WERI-Rb-1 (cell line): ENCODE measurements at regions not wholly inside any gene's neighbourhood (a gene's known extent, or its start where the extent isn't known, plus 50 kb on each side); places are given as distances from the start of the nearest gene placed in this dataset.

Experiments used
- DNase-seq: peaks from one replicate; pipeline ENCODE4 v3.0.0-alpha.2; 2020
- H3K27ac ChIP-seq: fragments of 250-450 bp; sonication (Bioruptor Pico); 2 replicates; pipeline ENCODE4 v1.5.1; 2020; ENCODE audit warnings: mild to moderate bottlenecking, moderate library complexity
- H3K27me3 ChIP-seq: fragments of 250-450 bp; sonication (Bioruptor Pico); 2 replicates; pipeline ENCODE4 v1.5.1; 2021; ENCODE audit warnings: mild to moderate bottlenecking, low read depth, moderate library complexity; ENCODE audit not compliant: insufficient read depth, severe bottlenecking
- H3K36me3 ChIP-seq: fragments of 250-450 bp; sonication (Bioruptor Pico); 2 replicates; pipeline ENCODE4 v1.5.1; 2020; ENCODE audit warnings: mild to moderate bottlenecking, moderate library complexity
- H3K4me3 ChIP-seq: 2 replicates; pipeline ENCODE4 v1.5.1; 2011; ENCODE audit warnings: low read depth, mild to moderate bottlenecking, control low read depth, low read length
- H3K9me3 ChIP-seq: fragments of 250-450 bp; sonication (Bioruptor Pico); 2 replicates; pipeline ENCODE4 v1.5.1; 2021; ENCODE audit warnings: mild to moderate bottlenecking, moderate library complexity; ENCODE audit not compliant: severe bottlenecking
- TF ChIP-seq, protein P1 (sequence below): IDR thresholded peaks from 2 replicates; pipeline ENCODE4 v1.5.1; 2011; ENCODE audit warnings: low read depth, mild to moderate bottlenecking, control low read depth, inconsistent platforms, low read length

DNA sequence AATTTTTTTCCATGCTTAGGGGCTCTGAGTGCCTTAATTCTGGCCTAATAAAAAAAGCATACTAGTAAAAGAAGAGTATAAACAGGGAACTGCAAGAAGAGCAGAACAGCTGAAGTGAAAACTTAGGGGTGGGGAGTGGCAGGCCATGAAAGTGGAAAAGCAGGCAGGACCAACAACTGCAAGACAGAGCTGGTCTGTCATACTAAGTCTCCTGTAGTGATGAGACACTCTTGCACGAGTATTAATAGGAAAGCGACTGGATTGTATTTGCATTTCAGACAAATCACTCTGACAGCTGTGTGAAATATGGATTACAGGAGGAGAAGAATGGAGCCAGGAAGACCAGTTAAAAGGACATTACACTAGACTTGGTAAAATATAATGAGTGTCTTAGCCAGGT lies 449.9 kb downstream of the NUF2 start:
- TF ChIP-seq, protein P1, sequence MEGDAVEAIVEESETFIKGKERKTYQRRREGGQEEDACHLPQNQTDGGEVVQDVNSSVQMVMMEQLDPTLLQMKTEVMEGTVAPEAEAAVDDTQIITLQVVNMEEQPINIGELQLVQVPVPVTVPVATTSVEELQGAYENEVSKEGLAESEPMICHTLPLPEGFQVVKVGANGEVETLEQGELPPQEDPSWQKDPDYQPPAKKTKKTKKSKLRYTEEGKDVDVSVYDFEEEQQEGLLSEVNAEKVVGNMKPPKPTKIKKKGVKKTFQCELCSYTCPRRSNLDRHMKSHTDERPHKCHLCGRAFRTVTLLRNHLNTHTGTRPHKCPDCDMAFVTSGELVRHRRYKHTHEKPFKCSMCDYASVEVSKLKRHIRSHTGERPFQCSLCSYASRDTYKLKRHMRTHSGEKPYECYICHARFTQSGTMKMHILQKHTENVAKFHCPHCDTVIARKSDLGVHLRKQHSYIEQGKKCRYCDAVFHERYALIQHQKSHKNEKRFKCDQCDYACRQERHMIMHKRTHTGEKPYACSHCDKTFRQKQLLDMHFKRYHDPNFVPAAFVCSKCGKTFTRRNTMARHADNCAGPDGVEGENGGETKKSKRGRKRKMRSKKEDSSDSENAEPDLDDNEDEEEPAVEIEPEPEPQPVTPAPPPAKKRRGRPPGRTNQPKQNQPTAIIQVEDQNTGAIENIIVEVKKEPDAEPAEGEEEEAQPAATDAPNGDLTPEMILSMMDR = no peak
- Histone ChIP-seq H3K27me3 (no peaks in the 10 kb centered on the region), H3K36me3 (no peaks in the 10 kb centered on the region), H3K27ac (no peak overlapping the region), H3K4me3 (no peak overlapping the region), H3K9me3 (no peaks in the 10 kb centered on the region)
- no peak for DNase-seq

DNA sequence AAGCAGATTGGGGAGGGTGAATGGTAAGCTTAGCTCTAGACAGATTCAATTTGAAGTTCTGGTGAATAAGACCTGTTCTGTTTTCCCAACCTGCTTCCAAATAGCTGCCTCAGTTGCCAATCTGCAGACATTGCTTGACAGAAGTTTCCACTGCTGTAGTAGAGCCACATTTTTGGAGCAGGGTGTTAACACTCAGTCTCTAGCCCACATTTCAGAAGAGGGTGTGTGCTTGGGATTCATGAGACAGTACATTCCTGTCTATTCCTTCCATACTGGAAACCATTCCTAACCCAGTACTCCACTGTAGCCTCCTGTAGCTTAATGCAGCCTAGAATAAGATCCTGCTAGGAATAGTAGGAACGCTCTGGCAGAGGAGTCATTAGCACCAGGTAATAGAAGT lies 450.5 kb downstream of the NUF2 start:
- TF ChIP-seq, protein P1 = no peak
- Histone ChIP-seq H3K27ac (no peak overlapping the region), H3K4me3 (no peak overlapping the region), H3K36me3 (no peaks in the 10 kb centered on the region), H3K27me3 (no peaks in the 10 kb centered on the region), H3K9me3 (no peaks in the 10 kb centered on the region)
- no peak for DNase-seq

DNA sequence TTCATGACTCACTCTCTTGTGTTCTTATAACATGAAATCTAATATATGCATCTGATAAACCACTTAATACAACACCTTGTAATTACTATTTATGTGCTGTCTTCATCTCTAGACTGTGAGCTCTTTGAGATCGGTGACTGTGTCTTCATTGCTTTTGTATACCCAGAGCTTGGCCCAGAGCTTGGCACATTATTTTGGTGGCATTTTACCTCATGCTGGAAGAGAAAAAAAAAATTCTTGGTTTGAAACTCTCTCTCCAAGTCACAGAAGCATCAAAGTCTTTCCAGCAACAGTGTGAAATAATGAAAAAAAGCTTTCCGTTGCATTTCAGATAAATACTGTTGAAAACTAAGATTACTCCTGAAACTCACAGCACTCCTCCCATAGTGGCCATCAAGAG lies 451.6 kb downstream of the NUF2 start:
- TF ChIP-seq, protein P1 = no peak
- no peaks in the 10 kb centered on the region for H3K36me3 ChIP-seq
- H3K4me3 ChIP-seq = no peak overlapping the region
- H3K27ac ChIP-seq = no peak overlapping the region
- peaks cover 3% of the 10 kb centered on the region for H3K9me3 ChIP-seq
- no peak for DNase-seq
- H3K27me3 ChIP-seq = no peaks in the 10 kb centered on the region

DNA sequence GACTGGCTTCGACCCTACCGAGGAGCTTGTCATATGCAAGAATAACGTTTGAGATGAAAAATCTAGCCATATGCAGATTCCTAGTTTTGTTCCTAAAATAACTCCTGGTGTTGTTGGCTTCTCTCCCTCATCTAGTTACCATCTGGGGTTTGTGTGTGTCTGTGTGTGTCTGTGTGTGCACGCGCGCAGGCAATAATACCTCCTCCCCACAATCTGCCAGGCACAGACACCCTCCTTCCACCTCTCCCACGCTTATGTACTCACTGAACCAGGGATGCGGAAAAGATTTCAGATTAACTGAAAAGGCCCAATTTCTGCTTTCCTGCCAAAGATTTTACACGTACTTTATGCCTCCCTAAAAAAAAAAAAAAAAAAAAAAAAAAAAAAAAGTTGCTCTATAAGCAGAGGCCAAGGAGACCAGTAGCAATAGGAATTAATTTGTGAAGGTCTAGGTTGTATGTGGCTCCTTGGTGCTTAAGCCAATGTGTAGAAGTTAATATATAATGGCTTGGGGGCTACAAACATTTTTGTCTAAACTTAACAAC lies 452.7 kb downstream of the NUF2 start:
- peaks cover 4% of the 10 kb centered on the region for H3K9me3 ChIP-seq
- TF ChIP-seq, protein P1 = no peak
- H3K4me3 ChIP-seq = no peak overlapping the region
- no peaks in the 10 kb centered on the region for H3K36me3 ChIP-seq
- no peak for DNase-seq
- H3K27ac ChIP-seq = no peak overlapping the region
- H3K27me3 ChIP-seq = no peaks in the 10 kb centered on the region

DNA sequence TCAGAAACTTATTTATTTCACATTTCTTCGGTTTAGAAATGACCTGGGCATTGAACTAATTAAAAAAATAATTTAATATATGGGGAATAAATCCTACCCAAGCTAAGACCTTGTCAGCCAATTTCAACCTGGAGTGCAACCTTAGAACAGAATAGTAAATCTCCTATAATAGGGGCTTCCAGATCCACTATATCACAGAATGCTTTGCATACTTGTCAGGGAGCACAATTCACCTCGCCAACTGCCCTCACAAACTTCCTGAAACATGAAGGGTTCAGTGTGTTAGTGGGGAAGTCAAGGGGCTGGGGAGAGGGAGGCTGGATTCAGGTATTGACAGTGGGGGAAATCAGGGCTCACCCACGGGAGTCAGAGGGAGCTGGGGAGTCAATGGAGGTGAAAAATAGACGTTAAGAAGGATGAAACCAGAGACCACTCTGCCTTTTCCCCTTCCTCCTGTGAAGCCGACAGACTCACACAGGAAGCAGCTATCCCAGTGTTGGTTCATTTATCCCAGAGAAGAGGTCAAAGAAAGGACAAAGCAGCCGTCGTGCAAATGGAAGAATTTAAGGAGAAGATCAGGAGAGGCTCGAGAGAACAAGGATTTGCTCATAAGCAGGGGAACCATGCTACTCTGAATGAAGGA lies 453.3 kb downstream of the NUF2 start:
- Histone ChIP-seq H3K4me3 (no peak overlapping the region), H3K9me3 (peaks cover 4% of the 10 kb centered on the region), H3K27me3 (no peaks in the 10 kb centered on the region), H3K27ac (no peak overlapping the region), H3K36me3 (no peaks in the 10 kb centered on the region)
- DNase-seq = no peak
- TF ChIP-seq, protein P1 = no peak

DNA sequence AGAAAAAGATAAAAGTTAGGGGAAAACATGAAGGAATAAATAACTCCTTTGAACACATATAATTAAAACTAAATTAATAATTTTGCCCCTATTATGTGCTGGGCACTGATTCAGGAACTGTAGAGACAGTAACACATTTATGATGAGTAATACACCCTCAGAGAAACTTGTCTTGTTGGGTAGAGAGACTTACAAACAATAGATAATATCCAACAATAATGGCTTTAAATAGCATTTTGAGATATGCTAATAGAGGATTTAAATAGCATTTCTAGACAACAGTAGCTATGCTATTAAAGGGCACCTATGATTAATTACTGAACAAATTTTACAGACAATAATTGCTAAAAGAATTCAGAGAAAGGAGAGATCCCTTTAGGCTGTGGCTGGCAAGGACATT lies 455.5 kb downstream of the NUF2 start:
- TF ChIP-seq, protein P1 = no peak
- DNase-seq = no peak
- Histone ChIP-seq H3K9me3 (peaks cover 16% of the 10 kb centered on the region), H3K36me3 (no peaks in the 10 kb centered on the region), H3K4me3 (no peak overlapping the region), H3K27me3 (no peaks in the 10 kb centered on the region), H3K27ac (no peak overlapping the region)
